ENCODE measurements at regions not wholly inside any gene's neighbourhood (a gene's known extent, or its start where the extent isn't known, plus 50 kb on each side); places are given as distances from the start of the nearest gene placed in this dataset.

- no peak for TF ChIP-seq CTCF (IDR thresholded peaks at IDR 0.05)
Measured at GRCh38 chr6:80607811-80608391, 501.4 kb downstream of the BCKDHB start.

- peak; percentile 57 for TF ChIP-seq CTCF (IDR thresholded peaks at IDR 0.05)
Measured at GRCh38 chr6:80605165-80605989, 498.9 kb downstream of the BCKDHB start.

- TF ChIP-seq CTCF (IDR thresholded peaks at IDR 0.05): no peak
Measured at GRCh38 chr6:80603679-80604078, 497.2 kb downstream of the BCKDHB start.

- no peak for TF ChIP-seq CTCF (IDR thresholded peaks at IDR 0.05)
Measured at GRCh38 chr6:80594461-80594860, 488.0 kb downstream of the BCKDHB start.

GRCh38 chr6:80592436-80592835, 486.0 kb downstream of the BCKDHB start:
- no peak for TF ChIP-seq CTCF (IDR thresholded peaks at IDR 0.05)

- no peak for TF ChIP-seq CTCF (IDR thresholded peaks at IDR 0.05)
Measured at GRCh38 chr6:80586242-80586641, 479.8 kb downstream of the BCKDHB start.

GRCh38 chr6:80579391-80580023, 473.0 kb downstream of the BCKDHB start:
- no peak for TF ChIP-seq CTCF (IDR thresholded peaks at IDR 0.05)
